Glomerular endothelial cell (primary cell): ENCODE measurements at regions not wholly inside any gene's neighbourhood (a gene's known extent, or its start where the extent isn't known, plus 50 kb on each side); places are given as distances from the start of the nearest gene placed in this dataset.
A peak's percentile ranks its signal among the peaks of the same experiment; 100 is the strongest.
"Not testable (repeated sequence)": the region's sequence is repeated elsewhere in the genome, so short reads cannot be mapped to it uniquely, and the experiment has no call there.

Source experiments
- DNase-seq: peaks from one replicate; pipeline ENCODE4 v3.0.0-alpha.2; 2011; ENCODE audit warnings: low read depth, low spot score; ENCODE audit errors: extremely low read depth

DNA sequence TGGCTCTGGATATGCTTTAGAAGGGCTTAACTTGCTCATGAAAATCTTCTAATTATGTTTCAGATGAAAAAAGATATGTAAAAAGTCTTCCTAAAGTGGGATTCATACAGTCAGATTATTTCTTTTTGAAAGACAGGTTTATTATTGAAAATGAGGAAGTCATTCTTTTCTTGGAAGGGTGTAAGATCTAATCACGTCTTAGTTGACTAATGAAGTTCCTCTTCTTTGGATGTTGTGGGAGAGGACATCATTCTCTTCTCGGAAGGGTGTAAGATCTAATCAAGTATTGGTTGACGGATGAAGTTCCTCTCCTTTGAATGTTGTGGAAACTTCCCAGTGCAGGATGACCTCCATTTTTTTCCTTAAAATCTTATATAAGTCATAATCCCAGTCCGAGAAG is 74.9 kb downstream of the ALG10 start:
- no peak for DNase-seq

DNA sequence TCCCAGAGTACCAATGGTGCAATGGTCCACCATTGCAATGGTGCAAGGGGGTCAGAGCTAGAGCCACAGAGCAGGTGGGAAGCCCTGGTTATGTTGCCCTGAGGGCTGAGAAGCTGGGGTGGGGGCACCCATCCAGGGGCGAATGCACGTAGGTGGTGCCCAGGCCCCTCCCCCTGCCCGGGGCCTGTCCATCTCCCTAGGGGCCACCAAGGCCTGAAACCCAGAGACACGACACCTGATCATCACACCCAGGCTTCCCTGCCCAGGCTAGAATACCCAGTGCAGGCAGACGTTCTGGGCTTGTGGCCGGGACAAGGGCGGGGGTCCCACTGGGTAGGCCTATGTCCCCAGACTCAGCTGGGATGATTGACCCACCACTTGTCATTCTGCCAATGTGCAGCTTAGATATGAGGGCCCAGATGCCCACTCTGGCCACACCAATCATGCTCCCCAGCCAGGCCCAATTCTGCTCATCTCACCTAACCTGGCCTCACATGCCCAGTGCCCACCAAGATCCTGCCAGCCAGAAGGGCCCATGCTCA is 83.2 kb downstream of the ALG10 start:
- DNase-seq, result no peak

DNA sequence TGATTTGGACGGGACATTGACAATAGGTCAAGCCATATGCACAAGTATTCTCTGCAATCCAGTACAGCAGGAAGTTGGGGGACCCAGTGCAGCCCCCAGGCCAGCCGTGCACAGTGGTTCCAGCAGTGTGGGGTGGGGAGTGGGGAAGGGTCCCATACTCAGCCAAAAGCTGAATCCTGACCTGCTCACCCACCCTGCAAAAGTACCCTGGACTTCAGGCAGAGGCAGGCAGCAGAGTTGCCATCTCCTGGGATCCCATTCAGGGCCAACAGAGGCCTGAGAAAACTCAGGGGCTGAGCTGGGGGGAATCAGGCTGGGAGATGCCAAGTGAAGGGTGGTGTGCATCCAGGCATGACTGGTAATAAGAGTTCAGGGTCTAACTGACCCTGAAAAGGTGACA is 83.9 kb downstream of the ALG10 start:
- DNase-seq, result no peak

DNA sequence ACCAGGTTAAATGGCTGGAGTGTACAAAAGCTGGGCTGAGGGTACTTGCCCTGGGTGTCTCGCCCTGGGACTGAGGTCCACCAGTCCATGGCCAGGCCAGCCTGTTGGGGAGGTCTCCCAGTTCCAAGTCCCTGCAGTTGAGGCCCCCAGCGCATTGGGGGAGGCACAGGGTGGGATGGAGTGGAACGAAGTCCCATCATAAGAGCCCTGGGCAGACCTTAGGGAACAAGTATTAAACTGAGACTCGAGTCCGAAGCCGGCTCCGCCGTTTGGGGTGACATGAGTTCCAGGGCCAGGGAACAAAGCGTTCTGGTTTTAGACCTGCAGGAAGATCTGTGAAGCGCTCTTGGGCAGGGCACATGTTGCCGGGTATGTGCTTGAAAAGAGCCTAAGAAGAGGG is 84.7 kb downstream of the ALG10 start:
- DNase-seq, result no peak

DNA sequence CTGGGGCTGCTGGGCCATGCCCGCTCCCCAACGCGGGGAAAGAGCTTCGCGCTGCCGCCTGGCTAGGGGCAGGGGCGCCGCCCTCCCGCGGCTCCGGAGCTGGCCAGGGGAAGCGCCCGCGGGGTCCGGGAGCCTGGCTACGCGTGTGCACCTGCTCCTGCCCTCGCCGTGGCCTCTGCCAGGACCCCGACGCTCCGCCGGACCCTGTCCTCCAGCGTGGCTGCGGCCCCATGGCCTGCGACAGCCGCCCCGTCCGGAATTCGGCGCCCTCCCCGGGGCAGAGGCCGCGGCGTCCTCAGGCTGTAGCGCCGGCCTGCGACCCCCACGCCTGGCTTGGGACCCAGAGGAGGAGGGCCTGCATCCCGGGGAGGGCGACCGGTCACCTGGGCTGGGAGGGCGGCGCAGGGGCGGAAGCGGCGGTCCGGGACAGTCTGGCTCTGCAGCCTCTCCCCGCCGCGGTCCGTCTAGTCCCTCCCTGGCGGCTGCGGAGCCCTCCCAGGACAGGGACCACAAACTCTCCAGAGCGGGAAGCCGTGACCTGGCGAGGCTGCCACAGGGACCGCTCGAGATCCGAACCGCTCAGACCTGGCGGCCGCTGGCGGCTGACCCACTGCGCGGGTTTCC is 85.6 kb downstream of the ALG10 start:
- no peak for DNase-seq

DNA sequence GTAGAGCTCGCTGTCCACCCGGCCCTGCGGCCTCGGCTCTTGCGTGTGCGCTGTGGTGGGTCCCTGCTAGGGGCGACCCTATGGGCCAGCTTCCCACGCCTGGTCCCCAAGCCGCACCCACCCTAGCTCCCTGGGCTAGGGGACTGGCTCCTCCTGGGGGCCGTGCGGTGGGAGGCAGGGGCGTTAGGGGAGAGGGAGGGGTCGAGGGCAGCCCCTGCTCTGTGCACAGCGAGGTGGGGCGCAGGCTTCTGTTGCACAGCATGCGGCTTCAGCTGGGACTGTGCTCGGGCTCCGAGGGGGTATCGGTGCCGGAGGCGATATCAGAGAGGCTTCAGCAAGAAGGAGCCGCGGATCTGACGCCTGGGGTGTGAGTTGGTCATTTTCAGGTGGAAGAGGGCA is 86.1 kb downstream of the ALG10 start:
- DNase-seq, result no peak

DNA sequence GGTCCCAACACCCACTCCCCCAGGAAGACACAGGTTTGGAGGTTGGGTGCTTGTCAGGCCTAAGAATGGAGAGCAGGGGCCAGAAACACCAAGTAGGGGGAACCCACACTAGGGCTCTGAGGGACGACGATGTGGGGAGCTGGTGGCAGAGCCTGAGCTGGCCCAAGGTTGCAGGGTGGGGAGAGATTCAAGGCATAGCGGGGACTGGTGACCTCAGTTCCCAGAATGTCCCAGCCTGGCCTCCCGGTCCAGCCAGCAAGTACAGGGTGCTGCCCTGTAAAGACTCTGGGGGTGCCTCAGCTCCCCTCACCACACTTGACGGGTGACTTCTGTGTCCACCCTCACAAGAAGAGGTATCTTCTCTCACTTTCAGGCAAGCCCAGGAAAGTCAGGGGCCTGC is 86.7 kb downstream of the ALG10 start:
- no peak for DNase-seq

DNA sequence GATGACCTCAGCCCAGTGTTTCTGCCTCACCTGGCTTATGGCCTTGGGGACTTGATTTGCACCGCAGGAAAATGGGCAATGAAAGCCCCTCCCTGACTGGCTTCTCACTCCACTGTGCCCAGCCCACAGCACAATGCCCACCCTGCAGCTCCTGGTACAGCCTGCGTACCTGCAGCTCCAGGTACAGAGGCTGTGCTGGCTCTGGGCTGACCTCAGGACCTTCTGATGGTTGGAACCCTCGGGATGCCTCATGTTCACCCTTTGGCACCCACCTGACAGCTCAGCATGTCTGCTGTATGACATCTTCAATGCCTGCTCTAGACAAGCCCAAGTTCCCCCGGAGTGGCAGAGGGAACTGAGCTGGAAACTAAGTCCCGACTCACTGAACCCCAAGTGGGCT is 87.1 kb downstream of the ALG10 start:
- no peak for DNase-seq

DNA sequence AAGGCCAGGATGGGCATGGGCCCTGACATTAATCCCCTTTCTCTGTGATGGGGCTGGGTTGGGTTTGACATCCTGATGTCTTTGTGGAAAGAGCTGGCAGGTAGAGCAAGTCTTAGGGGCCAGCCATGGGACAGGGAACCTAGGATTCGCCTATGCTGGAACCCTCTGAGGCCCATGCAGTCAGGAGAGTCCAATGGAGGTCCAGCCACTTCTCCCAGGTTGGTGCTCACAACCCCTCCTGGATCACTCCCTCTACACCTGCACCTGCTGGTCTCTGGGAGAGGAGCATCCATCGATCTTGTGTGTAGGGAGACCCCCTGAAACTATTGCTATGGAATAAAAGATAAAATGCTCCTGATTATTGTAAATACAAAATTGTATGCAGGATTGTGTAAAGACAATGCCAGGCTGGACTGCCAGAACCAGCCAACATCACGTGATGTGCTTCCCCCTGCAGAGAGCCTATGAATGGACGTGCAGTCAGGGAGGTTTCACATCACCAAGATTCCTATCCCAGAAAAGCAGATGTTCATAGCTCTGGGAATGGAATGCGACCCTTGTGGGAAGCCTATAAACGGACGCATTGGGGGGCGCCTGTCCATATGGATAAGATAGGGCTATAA is 87.7 kb downstream of the ALG10 start:
- DNase-seq, result not testable (repeated sequence)

DNA sequence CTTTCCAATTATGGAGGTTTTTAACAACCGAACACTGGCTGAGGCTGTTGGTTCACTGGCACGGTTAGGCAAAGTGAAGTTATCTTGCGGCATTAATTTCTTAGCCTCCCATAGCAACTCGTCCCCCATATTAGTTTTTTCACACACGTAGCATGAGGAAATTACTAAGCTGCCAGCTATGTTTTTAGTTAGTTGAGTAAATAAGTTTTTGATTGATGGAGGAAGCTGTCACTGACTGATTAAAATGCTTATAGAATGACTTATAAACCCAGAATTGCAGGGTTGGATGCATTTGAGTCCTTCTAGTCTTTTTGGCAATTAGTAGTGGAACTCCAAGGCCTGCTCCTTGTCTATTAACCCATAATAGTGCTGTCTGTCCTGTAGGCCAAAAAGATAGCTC is 97.1 kb downstream of the ALG10 start:
- DNase-seq, result peak; percentile 5

DNA sequence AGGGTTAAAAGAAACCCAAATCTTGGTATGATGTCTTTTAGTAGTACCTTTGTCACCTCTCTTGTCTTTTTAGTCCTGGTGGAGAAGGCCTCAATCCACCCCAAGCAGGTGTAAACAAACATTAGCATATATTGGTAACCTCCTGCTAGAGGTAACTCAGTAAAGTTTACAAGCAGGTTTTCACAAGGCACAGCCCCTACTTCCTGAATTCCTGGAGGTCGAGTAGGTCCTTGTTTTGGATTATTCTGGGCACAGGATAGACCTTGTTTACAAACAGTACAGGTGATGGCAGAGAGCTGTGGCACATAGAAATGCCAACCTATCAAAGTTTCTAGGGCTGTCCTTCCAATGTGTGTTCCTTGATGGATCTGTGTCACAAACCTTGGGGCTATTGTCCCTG is 99.1 kb downstream of the ALG10 start:
- DNase-seq, result no peak

DNA sequence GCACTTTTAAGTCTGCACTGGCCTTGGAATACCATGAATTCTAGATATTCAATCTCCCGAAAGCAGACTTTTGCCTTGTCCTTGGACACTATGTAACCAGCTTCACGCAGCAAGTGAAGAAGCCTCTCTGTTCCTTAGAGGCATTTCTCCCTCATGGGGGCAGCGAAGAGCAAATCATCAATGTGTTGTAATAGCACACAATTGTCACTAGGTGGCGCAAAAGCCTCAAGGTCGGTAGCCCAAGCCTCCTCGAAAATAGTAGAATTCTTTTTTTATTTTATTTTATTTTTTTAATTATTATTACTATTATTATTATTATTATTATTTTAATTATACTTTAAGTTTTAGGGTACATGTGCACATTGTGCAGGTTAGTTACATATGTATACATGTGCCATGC is 100.8 kb downstream of the ALG10 start:
- DNase-seq, result peak; percentile 5

DNA sequence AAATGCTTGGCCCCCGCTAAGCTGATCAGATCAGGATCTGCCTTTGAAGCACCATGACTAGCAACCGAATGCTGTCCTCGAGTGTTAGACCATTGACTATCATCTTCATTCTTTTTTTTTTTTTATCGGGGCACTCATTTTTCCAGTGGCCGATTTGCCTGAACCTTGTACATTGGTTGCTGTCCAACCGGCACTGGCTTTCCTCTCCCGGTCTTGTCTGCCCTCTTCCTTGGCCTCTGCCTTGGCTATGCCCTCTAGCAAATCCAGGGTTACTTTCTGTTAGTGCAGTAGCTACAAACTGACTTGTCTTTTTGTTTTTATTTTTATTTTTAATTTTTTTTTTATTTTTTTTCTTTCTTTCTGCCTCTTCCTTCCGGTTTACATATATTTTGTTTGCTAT is 102.3 kb downstream of the ALG10 start:
- no peak for DNase-seq

DNA sequence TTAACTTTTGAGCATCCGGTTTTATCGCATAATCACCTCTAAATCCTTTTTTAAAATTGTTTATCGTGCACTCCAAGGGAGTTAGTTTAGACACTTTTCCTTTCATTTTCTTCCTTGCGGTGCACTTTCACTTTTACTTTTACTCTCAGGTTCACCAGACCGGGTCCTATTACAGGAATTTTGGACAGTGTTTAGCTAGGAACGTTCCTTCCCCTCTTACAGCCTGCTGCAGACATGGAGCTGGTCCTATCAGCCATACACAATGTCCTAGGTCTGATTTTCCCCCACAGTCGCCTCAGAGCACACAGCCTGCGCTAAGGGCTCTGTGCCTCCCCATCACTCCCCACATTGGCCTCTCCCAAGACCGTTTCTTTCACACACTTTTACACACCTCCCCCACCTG is 103.9 kb downstream of the ALG10 start:
- no peak for DNase-seq

DNA sequence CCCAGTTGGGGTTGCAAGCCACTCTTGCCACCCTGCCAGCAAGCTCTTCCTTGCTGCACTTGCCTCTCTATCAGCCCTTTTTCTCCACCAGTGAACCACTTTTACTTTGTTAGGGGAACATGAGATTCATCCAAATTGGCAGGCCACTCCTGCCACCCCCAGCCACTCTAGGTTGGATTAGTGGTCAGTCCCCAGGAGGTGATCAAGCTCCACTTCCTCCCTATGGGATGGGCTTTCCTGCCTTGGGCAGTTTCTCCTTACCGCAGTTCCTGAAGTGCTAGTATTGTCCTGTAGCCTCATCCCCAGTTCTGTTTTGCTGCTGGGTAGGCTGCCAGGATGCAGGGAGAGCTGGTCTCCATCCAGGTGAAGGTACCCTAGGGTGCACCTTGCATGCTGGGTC is 104.5 kb downstream of the ALG10 start:
- no peak for DNase-seq

DNA sequence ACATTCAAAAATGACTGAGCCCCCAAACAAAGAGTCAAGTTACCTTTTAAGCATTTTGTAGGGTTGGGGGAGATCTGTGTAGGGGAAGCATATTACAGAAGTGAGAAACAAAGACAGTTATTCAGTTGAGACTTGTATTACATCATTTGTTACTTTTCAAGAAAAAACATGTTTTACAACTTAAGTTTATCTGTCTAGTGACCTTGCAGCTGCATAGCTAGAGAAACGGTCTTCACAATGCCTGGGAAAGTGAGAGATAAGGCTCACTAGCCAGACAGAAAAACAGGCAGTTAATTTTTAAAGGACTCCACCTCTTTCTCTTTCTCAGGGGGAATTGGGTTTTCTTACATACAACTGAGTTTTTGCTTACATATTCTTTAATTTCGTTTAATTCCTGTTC is 105.1 kb downstream of the ALG10 start:
- not testable (repeated sequence) for DNase-seq

DNA sequence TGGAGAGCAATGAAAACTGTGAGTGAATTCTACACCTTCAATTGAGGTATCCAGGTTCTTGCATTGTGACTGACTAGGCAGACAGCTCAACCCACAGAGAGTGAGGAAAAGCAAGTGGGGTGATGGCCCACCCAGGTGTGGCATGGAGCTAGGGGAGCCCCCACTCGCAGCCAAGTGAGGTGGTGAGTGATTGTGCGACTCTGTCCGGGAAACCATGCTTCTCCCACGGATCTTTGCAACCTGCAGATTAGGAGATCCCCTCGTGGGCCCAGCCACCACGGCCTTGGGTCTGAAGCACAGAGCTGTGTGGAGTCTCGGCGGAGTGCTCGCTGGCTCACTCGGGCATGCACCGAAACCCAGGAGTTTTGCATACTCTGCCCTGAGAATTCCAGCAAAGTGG is 120.1 kb downstream of the ALG10 start:
- DNase-seq, result no peak

DNA sequence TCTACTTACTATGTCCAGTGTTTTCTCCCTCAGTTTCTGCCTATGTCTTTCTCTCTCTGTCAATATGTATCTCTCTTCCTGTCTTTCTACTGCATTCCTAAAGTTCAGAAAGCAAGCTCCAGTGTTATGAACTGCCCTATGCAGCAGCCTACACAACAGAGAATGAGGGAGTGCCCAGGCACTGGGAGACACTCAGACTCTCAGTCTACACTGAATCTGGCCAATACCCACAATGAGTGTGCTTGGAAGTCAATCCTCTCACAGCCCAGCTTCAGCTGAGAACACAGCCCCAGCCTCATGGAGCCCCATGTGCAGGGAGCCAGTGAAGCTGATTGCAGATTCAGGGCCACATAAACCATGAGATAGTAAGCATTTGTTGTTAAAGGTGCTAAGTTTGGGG is 128.7 kb downstream of the ALG10 start:
- DNase-seq, result no peak

DNA sequence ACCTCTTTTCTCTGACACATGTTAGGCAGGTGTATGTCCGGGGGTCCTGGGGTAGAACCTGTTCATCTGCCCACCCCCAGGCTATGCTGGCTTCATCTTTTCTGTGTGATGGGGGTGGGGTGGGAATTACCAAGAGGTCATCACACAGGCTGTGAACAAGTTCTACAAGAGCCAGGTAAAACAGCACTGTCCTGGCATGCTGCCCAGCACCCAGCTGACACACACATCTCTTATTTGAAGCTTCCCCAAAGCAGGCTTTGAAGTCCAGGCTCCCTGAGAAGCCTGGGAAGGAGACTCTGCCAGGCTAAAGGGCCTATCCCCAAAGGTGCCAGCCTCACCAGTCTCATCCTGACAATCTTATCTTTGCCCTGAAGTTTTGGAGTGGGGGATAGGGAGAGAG is 141.1 kb downstream of the ALG10 start:
- DNase-seq, result no peak

DNA sequence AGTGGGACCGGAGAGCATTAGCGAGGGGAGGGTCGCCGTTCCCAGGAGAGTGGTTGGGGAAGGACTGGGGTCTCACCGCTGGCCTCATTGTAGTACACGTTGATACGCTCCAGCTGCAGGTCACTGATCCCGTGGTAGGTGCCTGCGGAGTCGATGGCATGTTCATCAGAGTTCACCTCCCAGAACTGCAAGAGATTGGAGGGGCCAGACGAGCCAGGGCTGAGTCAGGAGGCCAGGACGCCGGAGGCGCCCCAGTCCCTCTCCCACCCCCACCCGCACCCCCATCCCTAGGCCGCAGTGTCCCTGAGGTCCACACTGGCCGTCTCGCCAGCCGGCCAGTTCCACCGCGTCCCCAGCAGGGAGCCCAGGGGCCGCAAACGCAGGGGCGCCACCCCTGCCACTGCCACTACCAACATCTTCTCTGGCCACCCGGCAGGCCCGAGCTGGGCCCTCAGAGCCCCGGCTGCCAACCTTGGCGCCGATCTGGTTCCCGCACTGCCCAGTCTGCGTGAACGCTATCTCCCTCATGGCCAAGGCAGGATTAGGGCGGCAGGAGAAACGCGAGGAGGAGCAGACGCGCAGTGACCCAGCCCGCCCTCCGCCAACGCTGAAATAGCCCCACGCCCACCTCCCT is 144.2 kb downstream of the ALG10 start:
- DNase-seq, result no peak

DNA sequence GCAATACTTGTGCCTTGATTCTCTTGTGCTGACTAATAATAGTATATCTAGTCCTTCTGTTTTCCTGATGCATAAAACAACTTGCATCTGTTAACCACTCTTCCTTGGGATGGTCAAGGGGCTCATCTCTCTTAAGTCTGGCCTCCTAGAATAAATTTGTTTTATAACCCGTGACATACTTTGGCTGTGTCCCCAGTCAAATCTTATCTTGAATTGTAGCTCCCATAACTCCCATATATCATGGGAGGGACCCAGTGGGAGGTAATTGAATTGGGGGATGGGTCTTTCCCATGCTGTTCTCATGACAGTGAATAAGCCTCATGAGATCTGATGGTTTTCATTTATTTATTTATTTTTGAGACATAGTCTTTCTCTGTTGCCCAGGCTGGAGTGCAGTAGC is 146.2 kb downstream of the ALG10 start:
- not testable (repeated sequence) for DNase-seq

DNA sequence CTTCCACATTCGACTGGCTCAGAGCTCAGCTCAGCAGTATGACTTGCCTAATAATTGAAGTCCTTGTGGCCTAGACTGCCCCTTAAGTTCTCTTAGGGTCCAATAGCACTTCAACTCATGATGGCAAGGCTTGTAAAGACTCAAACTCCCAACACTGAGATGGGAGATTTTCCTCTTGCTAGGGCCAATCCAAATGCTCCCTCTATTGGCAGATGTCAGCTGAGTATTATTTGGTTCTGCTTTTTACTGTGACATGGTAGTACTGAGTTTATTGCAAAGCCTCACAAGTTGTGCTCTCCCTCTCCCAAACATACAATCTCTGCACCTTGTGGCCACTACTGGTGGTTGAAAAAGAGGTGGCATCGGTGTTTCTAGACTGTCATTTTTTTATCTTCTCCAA is 164.2 kb downstream of the ALG10 start:
- DNase-seq, result no peak
